KMS-11 (cell line): ENCODE measurements at regions not wholly inside any gene's neighbourhood (a gene's known extent, or its start where the extent isn't known, plus 50 kb on each side); places are given as distances from the start of the nearest gene placed in this dataset.

Experiments used
- H2AFZ ChIP-seq: fragments of 200-600 bp; sonication (generic); 2 replicates; pipeline ENCODE4 v1.6.1; 2016; ENCODE audit warnings: antibody characterized with exemption, mixed run types, low read depth
- H3K27ac ChIP-seq: fragments of 200-600 bp; sonication (generic); 2 replicates; pipeline ENCODE4 v1.6.1; 2016; ENCODE audit warnings: mild to moderate bottlenecking, mixed run types
- H3K27me3 ChIP-seq: fragments of 200-600 bp; sonication (generic); 2 replicates; pipeline ENCODE4 v1.6.1; 2017; ENCODE audit warnings: mild to moderate bottlenecking, low read depth, mixed run types, moderate library complexity; ENCODE audit not compliant: insufficient read depth
- H3K36me3 ChIP-seq: fragments of 200-600 bp; sonication (generic); 2 replicates; pipeline ENCODE4 v1.6.1; 2017; ENCODE audit warnings: mild to moderate bottlenecking, mixed run types; ENCODE audit not compliant: insufficient read depth
- H3K4me1 ChIP-seq: fragments of 200-600 bp; sonication (generic); 2 replicates; pipeline ENCODE4 v1.6.1; 2016; ENCODE audit warnings: mild to moderate bottlenecking, low read depth, mixed run types; ENCODE audit not compliant: poor library complexity, severe bottlenecking
- H3K4me2 ChIP-seq: fragments of 200-600 bp; sonication (generic); 2 replicates; pipeline ENCODE4 v1.7.0; 2016; ENCODE audit warnings: mild to moderate bottlenecking, mixed run types
- H3K4me3 ChIP-seq: fragments of 200-600 bp; sonication (generic); IDR thresholded peaks from 2 replicates; pipeline ENCODE4 v1.6.1; 2017; ENCODE audit warnings: low read depth, low read length, mixed read lengths; ENCODE audit not compliant: insufficient read depth
- H3K79me2 ChIP-seq: fragments of 200-600 bp; sonication (generic); 2 replicates; pipeline ENCODE4 v1.6.1; 2016; ENCODE audit warnings: low read depth, mixed run types; ENCODE audit not compliant: insufficient read depth
- H3K9ac ChIP-seq: fragments of 200-600 bp; sonication (generic); 2 replicates; pipeline ENCODE4 v1.6.1; 2016; ENCODE audit warnings: mild to moderate bottlenecking, mixed run types
- H4K20me1 ChIP-seq: fragments of 200-600 bp; sonication (generic); 2 replicates; pipeline ENCODE4 v1.6.1; 2016; ENCODE audit warnings: mild to moderate bottlenecking, mixed run types; ENCODE audit not compliant: insufficient read depth
- CTCF ChIP-seq: fragments of 200-600 bp; sonication (generic); conservative IDR thresholded peaks from 2 replicates; pipeline ENCODE4 v1.6.1; 2017; ENCODE audit warnings: low read depth, mild to moderate bottlenecking, antibody characterized with exemption, low read length, moderate library complexity, mixed read lengths

GRCh38 chr7:156438011-156438410, 202.6 kb upstream of the RNF32 start:
- H3K4me2 ChIP-seq, result no peak overlapping the region
- no peak overlapping the region for H3K4me3 ChIP-seq
- no peaks in the 10 kb centered on the region for H3K36me3 ChIP-seq
- H3K27me3 ChIP-seq, result no peaks in the 10 kb centered on the region
- no peaks in the 10 kb centered on the region for H4K20me1 ChIP-seq
- TF ChIP-seq CTCF, result no peak
- H3K79me2 ChIP-seq, result no peaks in the 10 kb centered on the region
- H3K4me1 ChIP-seq, result no peaks in the 10 kb centered on the region
- H3K27ac ChIP-seq, result no peak overlapping the region
- H3K9ac ChIP-seq, result no peak overlapping the region
- no peak overlapping the region for H2AFZ ChIP-seq

- Histone ChIP-seq H3K4me2 (no peak overlapping the region), H3K36me3 (no peaks in the 10 kb centered on the region), H3K27me3 (no peaks in the 10 kb centered on the region), H3K79me2 (no peaks in the 10 kb centered on the region), H3K4me3 (no peak overlapping the region), H3K4me1 (no peaks in the 10 kb centered on the region), H2AFZ (no peak overlapping the region), H3K9ac (no peak overlapping the region), H4K20me1 (no peaks in the 10 kb centered on the region), H3K27ac (no peak overlapping the region)
- TF ChIP-seq CTCF, result no peak
These were observed 203.5 kb upstream of the RNF32 start for GRCh38 chr7:156437021-156437614.

- no peaks in the 10 kb centered on the region for H3K79me2 ChIP-seq
- H2AFZ ChIP-seq, result no peak overlapping the region
- H3K27ac ChIP-seq, result no peak overlapping the region
- no peaks in the 10 kb centered on the region for H3K4me1 ChIP-seq
- no peaks in the 10 kb centered on the region for H3K27me3 ChIP-seq
- no peak for TF ChIP-seq CTCF
- H3K4me2 ChIP-seq, result no peak overlapping the region
- H3K36me3 ChIP-seq, result no peaks in the 10 kb centered on the region
- no peak overlapping the region for H3K9ac ChIP-seq
- no peaks in the 10 kb centered on the region for H4K20me1 ChIP-seq
- H3K4me3 ChIP-seq, result no peak overlapping the region
These were observed 204.9 kb upstream of the RNF32 start for GRCh38 chr7:156435486-156436231.

- H3K4me1 ChIP-seq, result peaks cover 1% of the 10 kb centered on the region
- no peak overlapping the region for H3K4me3 ChIP-seq
- H3K9ac ChIP-seq, result no peak overlapping the region
- H3K27me3 ChIP-seq, result no peaks in the 10 kb centered on the region
- H4K20me1 ChIP-seq, result no peaks in the 10 kb centered on the region
- H2AFZ ChIP-seq, result no peak overlapping the region
- H3K79me2 ChIP-seq, result no peaks in the 10 kb centered on the region
- no peak overlapping the region for H3K4me2 ChIP-seq
- H3K36me3 ChIP-seq, result no peaks in the 10 kb centered on the region
- H3K27ac ChIP-seq, result no peak overlapping the region
- TF ChIP-seq CTCF, result no peak
These were observed 205.9 kb upstream of the RNF32 start for GRCh38 chr7:156434706-156435105.
